Lower leg skin (tissue), 4 donors: ENCODE measurements at regions not wholly inside any gene's neighbourhood (a gene's known extent, or its start where the extent isn't known, plus 50 kb on each side); places are given as distances from the start of the nearest gene placed in this dataset.

ENCODE experiments used
- DNase-seq, 2 donors: peaks; one replicate each; pipeline ENCODE4 v3.0.0-alpha.2; 2019; ENCODE audit warnings: low spot score in 2 of 2
- H3K4me3 ChIP-seq: fragments of 200-600 bp; sonication (generic); 2 replicates; pipeline ENCODE4 v1.5.1; 2017; ENCODE audit warnings: mild to moderate bottlenecking, low read depth; ENCODE audit not compliant: poor library complexity, severe bottlenecking
- POLR2A ChIP-seq, 2 donors: fragments of 450-650 bp; IDR thresholded peaks; one replicate each; pipeline ENCODE4 v1.6.1; 2016 to 2017; ENCODE audit warnings: antibody characterized with exemption in 2 of 2, mild to moderate bottlenecking in 1 of 2, moderate library complexity in 1 of 2
- WGBS, 2 donors: methylation state at CpG; one replicate each; pipeline ENCODE4 v1.1.5; 2018; 5-methylcytosine and 5-hydroxymethylcytosine counted together
- intact Hi-C: fragments of 100-400 bp; cut with DNase I; formaldehyde crosslinking; loops from one replicate; pipeline ENCODE4 v1.15.0; 2023; ENCODE audit warnings: low total_unique reads
- TF ChIP-seq, protein P1 (sequence below), 3 donors: fragments of 450-650 bp; IDR thresholded peaks; one replicate each; pipeline ENCODE4 v1.5.1; 2016; ENCODE audit warnings: antibody characterized with exemption in 3 of 3, mild to moderate bottlenecking in 3 of 3, moderate library complexity in 2 of 3

GRCh38 chrX:113001836-113002235 is 161.2 kb upstream of the AMOT start:
- no peak overlapping the region for H3K4me3 ChIP-seq
- TF ChIP-seq POLR2A (IDR thresholded peaks at IDR 0.05) = no peak
- TF ChIP-seq, protein P1, sequence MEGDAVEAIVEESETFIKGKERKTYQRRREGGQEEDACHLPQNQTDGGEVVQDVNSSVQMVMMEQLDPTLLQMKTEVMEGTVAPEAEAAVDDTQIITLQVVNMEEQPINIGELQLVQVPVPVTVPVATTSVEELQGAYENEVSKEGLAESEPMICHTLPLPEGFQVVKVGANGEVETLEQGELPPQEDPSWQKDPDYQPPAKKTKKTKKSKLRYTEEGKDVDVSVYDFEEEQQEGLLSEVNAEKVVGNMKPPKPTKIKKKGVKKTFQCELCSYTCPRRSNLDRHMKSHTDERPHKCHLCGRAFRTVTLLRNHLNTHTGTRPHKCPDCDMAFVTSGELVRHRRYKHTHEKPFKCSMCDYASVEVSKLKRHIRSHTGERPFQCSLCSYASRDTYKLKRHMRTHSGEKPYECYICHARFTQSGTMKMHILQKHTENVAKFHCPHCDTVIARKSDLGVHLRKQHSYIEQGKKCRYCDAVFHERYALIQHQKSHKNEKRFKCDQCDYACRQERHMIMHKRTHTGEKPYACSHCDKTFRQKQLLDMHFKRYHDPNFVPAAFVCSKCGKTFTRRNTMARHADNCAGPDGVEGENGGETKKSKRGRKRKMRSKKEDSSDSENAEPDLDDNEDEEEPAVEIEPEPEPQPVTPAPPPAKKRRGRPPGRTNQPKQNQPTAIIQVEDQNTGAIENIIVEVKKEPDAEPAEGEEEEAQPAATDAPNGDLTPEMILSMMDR (IDR thresholded peaks at IDR 0.05) = no peak
- WGBS, 2 donors = 59 to 64% methylated on average over 6 of the region's 6 CpGs
- no peak for DNase-seq
- intact Hi-C loops = no loop called here

DNA sequence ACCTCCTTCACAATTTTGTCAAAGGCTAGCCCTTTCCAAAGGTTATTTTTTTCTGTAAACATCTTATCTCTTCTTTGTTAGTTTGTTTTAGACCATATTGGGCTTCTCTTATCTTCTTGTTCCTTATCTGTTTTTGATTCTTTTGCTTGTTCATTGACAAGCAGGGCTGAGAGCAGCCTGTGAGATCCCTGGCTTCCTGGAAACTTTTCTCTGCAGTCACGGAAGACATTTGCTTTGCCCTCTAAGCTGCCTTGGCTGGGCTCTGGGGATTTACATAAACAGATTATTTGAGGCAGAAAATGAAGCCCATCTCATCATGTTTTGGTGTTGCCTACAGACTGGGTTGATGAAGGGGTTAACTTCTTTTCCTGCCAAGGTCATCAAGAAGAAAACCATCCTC is 157.4 kb upstream of the AMOT start:
- no peak for TF ChIP-seq POLR2A (IDR thresholded peaks at IDR 0.05)
- TF ChIP-seq, protein P1 (IDR thresholded peaks at IDR 0.05) = no peak
- WGBS, 2 donors = 54 to 79% methylated on average over 1 of the region's 1 CpG
- H3K4me3 ChIP-seq = no peak overlapping the region
- DNase-seq = no peak
- intact Hi-C loops = no loop called here

- intact Hi-C loops = no loop called here
- no peak overlapping the region for H3K4me3 ChIP-seq
- WGBS, 2 donors = 70 to 82% methylated on average over 2 of the region's 2 CpGs
- no peak for TF ChIP-seq POLR2A (IDR thresholded peaks at IDR 0.05)
- TF ChIP-seq, protein P1 (IDR thresholded peaks at IDR 0.05) = no peak
- DNase-seq = no peak
Observed at GRCh38 chrX:112991801-112992200, 151.2 kb upstream of the AMOT start.

DNA sequence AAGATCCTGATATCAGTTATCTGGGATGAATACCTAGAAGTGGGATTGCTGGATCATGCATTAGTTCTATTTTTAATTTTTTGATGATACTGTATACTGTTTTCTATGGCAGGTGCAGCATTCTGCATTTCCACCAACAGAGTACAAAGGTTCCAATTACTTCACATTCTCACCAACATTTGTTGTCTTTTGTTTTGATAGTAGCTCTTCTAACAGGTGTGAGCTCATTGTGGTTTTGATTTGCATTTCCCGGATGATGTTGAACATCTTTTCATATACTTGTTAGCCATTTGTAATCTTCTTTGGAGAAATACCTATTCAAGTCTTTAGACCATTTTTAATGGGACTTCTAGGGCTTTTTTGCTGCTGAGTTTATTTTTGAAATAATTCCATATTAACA is 139.2 kb upstream of the AMOT start:
- DNase-seq = no peak
- H3K4me3 ChIP-seq = no peak overlapping the region
- TF ChIP-seq POLR2A (IDR thresholded peaks at IDR 0.05) = no peak
- TF ChIP-seq, protein P1 (IDR thresholded peaks at IDR 0.05) = no peak
- WGBS, 2 donors = 83 to 86% methylated on average over 1 of the region's 1 CpG
- intact Hi-C loops = no loop called here

- 54 to 66% methylated on average over 2 of the region's 2 CpGs for WGBS, 2 donors
- no peak overlapping the region for H3K4me3 ChIP-seq
- no peak for TF ChIP-seq POLR2A (IDR thresholded peaks at IDR 0.05)
- TF ChIP-seq, protein P1 (IDR thresholded peaks at IDR 0.05) = no peak
- intact Hi-C loops = no loop called here
- DNase-seq = no peak
Observed at GRCh38 chrX:112968351-112969133, 127.9 kb upstream of the AMOT start.

DNA sequence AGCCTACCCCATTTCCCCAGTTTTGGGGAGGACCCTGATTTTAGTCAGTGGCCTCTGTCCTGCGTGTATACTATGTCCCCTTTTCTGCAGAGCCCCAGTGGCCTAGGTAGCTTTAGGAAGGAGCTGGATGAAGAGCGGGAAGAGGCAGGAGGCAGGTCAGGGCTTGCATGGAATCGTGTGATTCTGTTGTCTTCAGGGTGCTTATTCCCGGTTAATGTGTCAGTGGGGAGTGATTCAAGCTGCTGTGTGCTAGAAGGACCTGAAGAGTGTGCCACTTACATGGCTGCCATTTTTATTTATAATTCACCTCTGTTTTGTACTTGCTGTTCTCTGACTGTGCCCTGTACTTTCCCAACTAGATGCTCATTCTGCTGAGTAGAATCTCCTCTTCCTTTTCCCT is 127.3 kb upstream of the AMOT start:
- intact Hi-C loops = no loop called here
- no peak overlapping the region for H3K4me3 ChIP-seq
- 63 to 68% methylated on average over 4 of the region's 4 CpGs for WGBS, 2 donors

More for the DNA sequence above, 127.3 kb upstream of the AMOT start:
- no peak for DNase-seq
- TF ChIP-seq, protein P1 (IDR thresholded peaks at IDR 0.05) = no peak
- no peak for TF ChIP-seq POLR2A (IDR thresholded peaks at IDR 0.05)
